SU-DHL-6 (cell line): ENCODE measurements at regions not wholly inside any gene's neighbourhood (a gene's known extent, or its start where the extent isn't known, plus 50 kb on each side); places are given as distances from the start of the nearest gene placed in this dataset.

Source experiments
- H2AFZ ChIP-seq: fragments of 200-600 bp; sonication (generic); 2 replicates; pipeline ENCODE4 v1.6.1; 2014; ENCODE audit warnings: low read depth, mild to moderate bottlenecking, moderate library complexity, mixed read lengths, antibody characterized with exemption, low read length; ENCODE audit not compliant: severe bottlenecking
- H3F3A ChIP-seq: fragments of 200-600 bp; shearing (Covaris generic); 2 replicates; pipeline ENCODE4 v1.6.0; 2016; ENCODE audit warnings: antibody characterized with exemption, mild to moderate bottlenecking; ENCODE audit not compliant: insufficient read depth
- H3K27ac ChIP-seq: fragments of 200-600 bp; sonication (generic); 2 replicates; pipeline ENCODE4 v1.5.1; 2016; ENCODE audit warnings: low read depth, mild to moderate bottlenecking, low read length, moderate library complexity, mixed read lengths
- H3K27me3 ChIP-seq: fragments of 200-600 bp; sonication (generic), shearing (Covaris generic); 2 replicates; pipeline ENCODE4 v1.6.0; 2014; ENCODE audit warnings: mild to moderate bottlenecking, low read length
- H3K36me3 ChIP-seq: fragments of 200-600 bp; sonication (generic); 2 replicates; pipeline ENCODE4 v1.6.1; 2014; ENCODE audit warnings: mild to moderate bottlenecking, low read length, mixed read lengths
- H3K4me2 ChIP-seq: fragments of 300-600, 200-600 bp; shearing (Covaris generic), sonication (generic); 2 replicates; pipeline ENCODE4 v1.6.0; 2014; ENCODE audit warnings: low read length, low read depth, mild to moderate bottlenecking; ENCODE audit not compliant: poor library complexity, severe bottlenecking
- H3K4me3 ChIP-seq: fragments of 200-600 bp; sonication (generic); 2 replicates; pipeline ENCODE4 v1.5.1; 2014; ENCODE audit warnings: antibody characterized with exemption, low read length, mild to moderate bottlenecking, mixed read lengths; ENCODE audit not compliant: insufficient read depth, poor library complexity, severe bottlenecking
- H3K79me2 ChIP-seq: fragments of 200-600 bp; sonication (generic); 2 replicates; pipeline ENCODE4 v1.6.1; 2014; ENCODE audit warnings: mild to moderate bottlenecking, low read length, moderate library complexity; ENCODE audit not compliant: insufficient read depth
- H3K9ac ChIP-seq: fragments of 200-600 bp; sonication (generic); 2 replicates; pipeline ENCODE4 v1.7.0; 2014; ENCODE audit warnings: mild to moderate bottlenecking, low read length
- H3K9me2 ChIP-seq: fragments of 200-600 bp; sonication (generic); replicated peaks from 2 replicates; pipeline ENCODE4 v1.6.1; 2014; ENCODE audit warnings: low read length; ENCODE audit not compliant: insufficient read depth
- H3K9me3 ChIP-seq: fragments of 200-600 bp; sonication (generic); 2 replicates; pipeline ENCODE4 v1.6.1; 2014; ENCODE audit warnings: low read length, mixed read lengths; ENCODE audit not compliant: insufficient read depth
- H4K20me1 ChIP-seq: fragments of 200-600 bp; sonication (generic); 2 replicates; pipeline ENCODE4 v1.6.1; 2014; ENCODE audit warnings: low read depth, mild to moderate bottlenecking, antibody characterized with exemption, low read length, moderate library complexity, mixed read lengths
- EZH2phosphoT487 ChIP-seq: fragments of 200-600 bp; sonication (generic), shearing (Covaris generic); conservative IDR thresholded peaks from 2 replicates; pipeline ENCODE4 v1.6.1; 2018; ENCODE audit warnings: mild to moderate bottlenecking, antibody characterized with exemption, low read length, moderate library complexity, mixed read lengths
- TF ChIP-seq, protein P1 (sequence below): fragments of 200-600 bp; sonication (generic); IDR thresholded peaks from one replicate; pipeline ENCODE4 v1.5.1; 2017; ENCODE audit warnings: antibody characterized with exemption, mild to moderate bottlenecking, low read length, moderate library complexity; ENCODE audit not compliant: insufficient read depth, poor library complexity, severe bottlenecking

DNA sequence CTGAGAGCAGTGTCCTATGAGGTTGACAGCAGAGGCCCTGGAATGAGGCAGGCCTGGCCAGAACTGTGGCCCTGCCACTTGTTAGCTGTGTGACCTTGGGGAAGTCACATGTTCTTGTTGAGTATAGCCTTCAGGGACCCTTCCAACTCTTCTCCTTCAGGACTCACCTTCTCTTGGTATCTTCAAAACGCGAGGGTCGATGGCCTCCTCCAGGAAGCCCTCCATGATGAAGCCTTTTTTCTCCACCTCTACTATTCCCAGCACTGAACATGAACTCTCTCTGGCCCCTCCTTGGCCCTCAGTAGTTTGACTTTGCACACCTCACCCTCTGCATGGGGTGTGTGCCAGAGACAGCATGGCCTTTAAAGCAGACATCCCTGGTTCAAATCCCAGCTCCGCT lies 195.1 kb upstream of the LINGO1 start:
- no peak overlapping the region for H2AFZ ChIP-seq
- TF ChIP-seq EZH2phosphoT487, result no peak
- H3K9me2 ChIP-seq, result no peaks in the 10 kb centered on the region

DNA sequence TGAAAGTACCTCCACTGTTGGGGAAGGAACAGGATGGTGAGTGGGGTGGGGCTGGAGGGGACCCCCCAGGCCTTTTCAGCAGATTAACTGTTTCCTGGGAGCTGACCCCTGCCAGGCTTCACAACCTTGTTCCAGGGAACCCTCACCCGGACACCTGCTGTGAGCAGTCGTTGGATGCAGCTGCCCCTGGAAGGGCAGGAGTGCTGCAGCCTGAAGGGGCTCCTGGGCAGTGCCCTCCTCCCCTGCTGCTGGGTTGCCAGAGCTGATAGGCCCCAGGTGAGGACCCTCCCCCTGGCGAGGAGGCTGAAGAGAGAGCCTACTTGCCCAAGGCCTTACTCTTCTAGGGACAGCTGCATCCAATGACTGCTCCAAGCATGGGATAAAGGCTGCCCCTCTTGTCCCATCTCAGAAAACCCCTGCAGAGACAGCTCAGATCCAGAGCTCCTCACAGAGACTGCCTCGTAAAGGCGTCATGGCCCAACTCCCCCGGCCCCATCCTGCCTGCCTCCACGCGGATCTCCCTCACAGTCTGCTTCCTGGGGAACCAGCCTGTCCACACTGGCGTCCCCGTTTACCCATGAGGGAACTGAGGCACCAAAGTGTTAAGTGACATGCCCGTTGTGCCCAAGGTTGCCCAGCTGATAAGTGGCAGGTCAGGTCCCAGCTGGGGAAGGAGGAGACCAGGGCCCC lies 193.4 kb upstream of the LINGO1 start:
- Histone ChIP-seq H3K36me3 (no peaks in the 10 kb centered on the region), H3K4me3 (no peak overlapping the region), H2AFZ (no peak overlapping the region), H3K4me2 (no peak overlapping the region), H3K27me3 (no peaks in the 10 kb centered on the region), H3K27ac (no peak overlapping the region), H3K9me2 (no peaks in the 10 kb centered on the region), H3F3A (no peaks in the 10 kb centered on the region), H4K20me1 (no peaks in the 10 kb centered on the region), H3K9me3 (no peaks in the 10 kb centered on the region), H3K79me2 (no peaks in the 10 kb centered on the region), H3K9ac (no peak overlapping the region)
- TF ChIP-seq, protein P1, sequence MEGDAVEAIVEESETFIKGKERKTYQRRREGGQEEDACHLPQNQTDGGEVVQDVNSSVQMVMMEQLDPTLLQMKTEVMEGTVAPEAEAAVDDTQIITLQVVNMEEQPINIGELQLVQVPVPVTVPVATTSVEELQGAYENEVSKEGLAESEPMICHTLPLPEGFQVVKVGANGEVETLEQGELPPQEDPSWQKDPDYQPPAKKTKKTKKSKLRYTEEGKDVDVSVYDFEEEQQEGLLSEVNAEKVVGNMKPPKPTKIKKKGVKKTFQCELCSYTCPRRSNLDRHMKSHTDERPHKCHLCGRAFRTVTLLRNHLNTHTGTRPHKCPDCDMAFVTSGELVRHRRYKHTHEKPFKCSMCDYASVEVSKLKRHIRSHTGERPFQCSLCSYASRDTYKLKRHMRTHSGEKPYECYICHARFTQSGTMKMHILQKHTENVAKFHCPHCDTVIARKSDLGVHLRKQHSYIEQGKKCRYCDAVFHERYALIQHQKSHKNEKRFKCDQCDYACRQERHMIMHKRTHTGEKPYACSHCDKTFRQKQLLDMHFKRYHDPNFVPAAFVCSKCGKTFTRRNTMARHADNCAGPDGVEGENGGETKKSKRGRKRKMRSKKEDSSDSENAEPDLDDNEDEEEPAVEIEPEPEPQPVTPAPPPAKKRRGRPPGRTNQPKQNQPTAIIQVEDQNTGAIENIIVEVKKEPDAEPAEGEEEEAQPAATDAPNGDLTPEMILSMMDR, result no peak
- TF ChIP-seq EZH2phosphoT487, result no peak

More for the DNA sequence above, 195.1 kb upstream of the LINGO1 start:
- Histone ChIP-seq H3K9ac (no peak overlapping the region), H3K27me3 (no peaks in the 10 kb centered on the region; the same call in 1 of the 2 replicates), H3F3A (no peaks in the 10 kb centered on the region), H3K27ac (no peak overlapping the region), H3K36me3 (no peaks in the 10 kb centered on the region), H3K9me3 (no peaks in the 10 kb centered on the region), H4K20me1 (no peaks in the 10 kb centered on the region), H3K4me2 (no peak overlapping the region), H3K79me2 (no peaks in the 10 kb centered on the region), H3K4me3 (no peak overlapping the region)

DNA sequence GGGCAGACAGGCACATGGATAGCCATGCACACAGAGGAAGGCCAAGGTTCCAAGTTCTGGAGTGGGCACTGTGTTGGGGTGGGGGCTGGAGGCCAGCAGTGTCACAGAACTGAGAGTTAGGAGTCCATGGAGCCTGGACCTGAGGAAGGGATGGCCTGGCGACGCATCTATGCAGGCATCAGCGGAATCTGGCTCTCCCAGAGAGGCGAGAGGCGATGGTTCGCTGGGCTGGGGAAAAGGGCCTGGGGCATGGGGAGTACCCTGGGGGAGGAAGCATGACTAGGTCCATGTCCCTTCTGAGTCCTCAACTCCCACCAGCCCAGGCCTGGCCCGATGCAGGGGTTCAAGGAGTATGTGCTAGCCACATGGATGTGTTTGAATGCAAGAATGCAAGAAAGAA lies 192.8 kb upstream of the LINGO1 start:
- Histone ChIP-seq H3K79me2 (no peaks in the 10 kb centered on the region), H3K4me2 (no peak overlapping the region), H3F3A (no peaks in the 10 kb centered on the region), H3K9ac (no peak overlapping the region), H3K9me3 (no peaks in the 10 kb centered on the region), H2AFZ (no peak overlapping the region), H3K36me3 (no peaks in the 10 kb centered on the region), H3K9me2 (no peaks in the 10 kb centered on the region), H3K27me3 (no peaks in the 10 kb centered on the region), H3K27ac (no peak overlapping the region), H4K20me1 (no peaks in the 10 kb centered on the region), H3K4me3 (no peak overlapping the region)
- TF ChIP-seq, protein P1, result no peak
- no peak for TF ChIP-seq EZH2phosphoT487

DNA sequence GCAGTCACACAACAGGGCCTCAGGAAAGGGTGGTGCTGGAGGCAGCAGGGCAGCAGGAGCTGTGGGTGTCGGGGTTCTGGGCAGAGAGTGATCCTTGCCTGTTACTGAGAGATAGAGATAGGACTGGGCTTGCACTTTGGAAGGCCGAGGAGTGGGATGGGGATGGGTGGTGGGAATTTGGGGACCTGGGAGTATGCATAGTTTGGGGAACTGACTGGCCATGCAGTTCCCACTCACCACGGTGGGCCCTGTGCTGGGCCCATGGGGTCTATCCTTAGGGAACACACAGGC lies 192.5 kb upstream of the LINGO1 start:
- Histone ChIP-seq H3K4me3 (no peak overlapping the region), H4K20me1 (no peaks in the 10 kb centered on the region), H3K9ac (no peak overlapping the region), H3K79me2 (no peaks in the 10 kb centered on the region), H3K9me2 (no peaks in the 10 kb centered on the region), H3K27ac (no peak overlapping the region), H3K36me3 (no peaks in the 10 kb centered on the region), H2AFZ (no peak overlapping the region), H3K4me2 (no peak overlapping the region), H3F3A (no peaks in the 10 kb centered on the region), H3K27me3 (no peaks in the 10 kb centered on the region), H3K9me3 (no peaks in the 10 kb centered on the region)
- TF ChIP-seq, protein P1, result no peak
- no peak for TF ChIP-seq EZH2phosphoT487
